ENCODE measurements at regions not wholly inside any gene's neighbourhood (a gene's known extent, or its start where the extent isn't known, plus 50 kb on each side); places are given as distances from the start of the nearest gene placed in this dataset.
"Not testable (repeated sequence)": the region's sequence is repeated elsewhere in the genome, so short reads cannot be mapped to it uniquely, and the experiment has no call there.

DNA sequence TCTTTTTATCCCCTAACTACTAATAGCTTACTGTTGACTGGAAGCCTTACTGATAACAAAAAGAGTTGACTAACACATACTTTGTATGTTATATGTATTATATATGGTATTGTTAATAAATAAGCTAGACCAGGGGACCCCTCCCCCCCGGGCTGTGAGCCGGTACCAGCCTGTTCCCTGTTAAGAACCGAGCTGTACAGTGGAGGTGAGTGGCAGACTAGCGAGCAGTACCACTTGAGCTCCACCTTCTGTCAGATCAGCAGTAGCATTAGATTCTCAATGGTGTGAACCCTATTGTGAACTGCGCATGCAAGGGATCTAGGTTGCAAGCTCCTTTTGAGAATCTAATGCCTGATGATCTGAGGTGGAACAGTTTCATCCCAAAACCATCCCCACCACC is 377.0 kb downstream of the IPMK start:
- Mint-ChIP-seq H3K9me3 (peaks cover 12 to 22% of the 10 kb centered on the region in 2 donors), H3K36me3 (no peaks in the 10 kb centered on the region)

DNA sequence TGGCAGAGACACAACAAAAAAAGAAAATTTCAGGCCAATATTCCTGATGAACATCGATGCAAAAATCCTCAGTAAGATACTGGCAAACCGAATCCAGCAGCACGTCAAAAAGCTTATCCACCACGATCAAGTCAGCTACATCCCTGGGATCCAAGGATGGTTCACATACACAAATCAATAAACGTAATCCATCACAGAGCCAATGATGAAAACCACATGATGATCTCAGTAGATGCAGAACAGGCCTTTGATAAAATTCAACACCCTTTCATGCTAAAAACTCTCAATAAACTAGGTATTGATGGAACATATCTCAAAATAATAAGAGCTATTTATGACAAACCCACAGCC is 382.1 kb downstream of the IPMK start:
- peaks cover 5 to 14% of the 10 kb centered on the region in 2 donors for H3K9me3 Mint-ChIP-seq
- H3K4me1 Mint-ChIP-seq; DNase-seq; H3K9me3 ChIP-seq (ENCODE audit: control insufficient read depth, insufficient read depth, low read length); intact Hi-C loops (cut with micrococcal nuclease); H3K4me3 Mint-ChIP-seq; H3K27me3 ChIP-seq (ENCODE audit: control insufficient read depth, insufficient read depth, low read length); H3K4me3 ChIP-seq (ENCODE audit: low read length); H3K27ac Mint-ChIP-seq; H3K36me3 ChIP-seq (ENCODE audit: control insufficient read depth, insufficient read depth, low read length); H3K36me3 Mint-ChIP-seq; H3K27me3 Mint-ChIP-seq (ENCODE audit: low read depth in 2 of 2); H3K4me1 ChIP-seq (ENCODE audit: control insufficient read depth, insufficient read depth, low read length); ATAC-seq; H3K27ac ChIP-seq (ENCODE audit: low read length): not testable (repeated sequence)
- WGBS (ENCODE audit: insufficient coverage) = 83% methylated on average over 5 of the region's 5 CpGs

More for the DNA sequence above, 377.0 kb downstream of the IPMK start:
- no peak overlapping the region for H3K27ac ChIP-seq (ENCODE audit: low read length)
- H3K27me3 ChIP-seq (ENCODE audit: control insufficient read depth, insufficient read depth, low read length) = no peaks in the 10 kb centered on the region
- H3K9me3 ChIP-seq (ENCODE audit: control insufficient read depth, insufficient read depth, low read length) = no peaks in the 10 kb centered on the region
- DNase-seq = no peak
- no peak overlapping the region for H3K4me3 Mint-ChIP-seq
- H3K4me1 ChIP-seq (ENCODE audit: control insufficient read depth, insufficient read depth, low read length) = no peaks in the 10 kb centered on the region
- intact Hi-C loops (cut with micrococcal nuclease) = no loop called here
- no peaks in the 10 kb centered on the region for H3K27me3 Mint-ChIP-seq (ENCODE audit: low read depth in 2 of 2)
- TF ChIP-seq, protein P1, sequence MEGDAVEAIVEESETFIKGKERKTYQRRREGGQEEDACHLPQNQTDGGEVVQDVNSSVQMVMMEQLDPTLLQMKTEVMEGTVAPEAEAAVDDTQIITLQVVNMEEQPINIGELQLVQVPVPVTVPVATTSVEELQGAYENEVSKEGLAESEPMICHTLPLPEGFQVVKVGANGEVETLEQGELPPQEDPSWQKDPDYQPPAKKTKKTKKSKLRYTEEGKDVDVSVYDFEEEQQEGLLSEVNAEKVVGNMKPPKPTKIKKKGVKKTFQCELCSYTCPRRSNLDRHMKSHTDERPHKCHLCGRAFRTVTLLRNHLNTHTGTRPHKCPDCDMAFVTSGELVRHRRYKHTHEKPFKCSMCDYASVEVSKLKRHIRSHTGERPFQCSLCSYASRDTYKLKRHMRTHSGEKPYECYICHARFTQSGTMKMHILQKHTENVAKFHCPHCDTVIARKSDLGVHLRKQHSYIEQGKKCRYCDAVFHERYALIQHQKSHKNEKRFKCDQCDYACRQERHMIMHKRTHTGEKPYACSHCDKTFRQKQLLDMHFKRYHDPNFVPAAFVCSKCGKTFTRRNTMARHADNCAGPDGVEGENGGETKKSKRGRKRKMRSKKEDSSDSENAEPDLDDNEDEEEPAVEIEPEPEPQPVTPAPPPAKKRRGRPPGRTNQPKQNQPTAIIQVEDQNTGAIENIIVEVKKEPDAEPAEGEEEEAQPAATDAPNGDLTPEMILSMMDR (IDR thresholded peaks at IDR 0.05) = no peak
- no peak overlapping the region for H3K27ac Mint-ChIP-seq
- no peaks in the 10 kb centered on the region for H3K4me1 Mint-ChIP-seq
- no peak for ATAC-seq
- 88% methylated on average over 5 of the region's 5 CpGs for WGBS (ENCODE audit: insufficient coverage)
- H3K4me3 ChIP-seq (ENCODE audit: low read length) = no peak overlapping the region
- H3K36me3 ChIP-seq (ENCODE audit: control insufficient read depth, insufficient read depth, low read length) = no peaks in the 10 kb centered on the region

DNA sequence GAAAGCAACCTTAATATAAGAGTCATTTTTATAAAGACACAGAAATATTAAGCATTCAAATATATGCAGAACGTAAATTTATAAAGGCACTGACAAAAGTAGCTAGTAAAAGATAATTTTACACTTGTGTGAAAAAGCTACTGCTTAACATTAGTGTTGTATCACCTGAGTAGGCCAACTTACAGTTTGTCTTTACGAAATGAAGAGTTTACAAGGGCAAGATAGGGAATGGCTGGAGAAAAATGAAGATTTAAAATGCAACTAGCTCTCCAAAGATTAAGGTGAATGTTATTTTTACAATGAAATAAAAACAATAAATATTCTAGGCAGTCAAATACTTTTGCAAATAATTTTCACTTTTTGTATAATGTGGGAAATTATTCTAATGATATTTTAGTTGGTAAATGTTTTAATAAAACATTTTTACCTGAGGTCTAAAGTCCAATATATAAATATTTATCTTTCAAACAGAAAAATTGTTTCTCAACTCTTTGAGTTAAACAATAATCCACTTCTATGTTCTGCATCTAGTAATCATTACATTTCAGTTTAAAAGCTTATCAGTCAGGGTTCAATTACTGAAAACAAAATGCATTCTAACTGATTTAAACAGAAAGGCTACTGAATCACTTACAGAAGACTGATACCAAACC is 382.6 kb downstream of the IPMK start:
- Mint-ChIP-seq H3K9me3 (peaks cover 5 to 14% of the 10 kb centered on the region in 2 donors), H3K36me3 (no peaks in the 10 kb centered on the region), H3K4me3 (no peak overlapping the region), H3K27ac (no peak overlapping the region), H3K4me1 (no peaks in the 10 kb centered on the region), H3K27me3 (ENCODE audit: low read depth in 2 of 2) (no peaks in the 10 kb centered on the region)
- WGBS (ENCODE audit: insufficient coverage) = 57% methylated on average over 1 of the region's 2 CpGs
- H3K9me3 ChIP-seq (ENCODE audit: control insufficient read depth, insufficient read depth, low read length) = no peaks in the 10 kb centered on the region
- intact Hi-C loops (cut with micrococcal nuclease) = no loop called here
- H3K4me3 ChIP-seq (ENCODE audit: low read length) = no peak overlapping the region
- no peaks in the 10 kb centered on the region for H3K4me1 ChIP-seq (ENCODE audit: control insufficient read depth, insufficient read depth, low read length)
- DNase-seq (no peak), ATAC-seq (no peak)
- TF ChIP-seq, protein P1 (IDR thresholded peaks at IDR 0.05) = no peak
- H3K36me3 ChIP-seq (ENCODE audit: control insufficient read depth, insufficient read depth, low read length) = no peaks in the 10 kb centered on the region
- H3K27ac ChIP-seq (ENCODE audit: low read length) = no peak overlapping the region
- H3K27me3 ChIP-seq (ENCODE audit: control insufficient read depth, insufficient read depth, low read length) = no peaks in the 10 kb centered on the region

DNA sequence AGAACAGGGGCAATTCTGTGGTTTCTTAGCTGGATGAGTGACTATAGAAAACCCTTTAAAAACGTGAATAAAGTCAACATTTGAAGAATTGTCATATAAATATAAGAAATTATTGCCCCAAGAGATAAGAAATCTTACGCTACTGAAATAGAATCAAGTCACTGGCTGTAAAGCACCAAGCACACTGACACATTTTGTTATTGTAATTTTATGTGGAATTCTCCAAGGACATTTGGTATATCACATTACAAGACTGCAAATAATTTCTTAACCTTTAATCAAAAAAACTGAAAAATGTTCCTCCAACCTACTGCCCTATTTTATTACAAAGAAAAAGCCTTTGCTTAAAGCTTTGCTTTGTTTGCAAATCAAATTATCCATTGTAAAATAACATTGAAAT is 383.3 kb downstream of the IPMK start:
- H3K9me3 ChIP-seq (ENCODE audit: control insufficient read depth, insufficient read depth, low read length) = no peaks in the 10 kb centered on the region
- Mint-ChIP-seq H3K27me3 (ENCODE audit: low read depth in 2 of 2) (no peaks in the 10 kb centered on the region), H3K4me3 (no peak overlapping the region), H3K36me3 (no peaks in the 10 kb centered on the region), H3K27ac (no peak overlapping the region), H3K9me3 (peaks cover 5 to 14% of the 10 kb centered on the region in 2 donors), H3K4me1 (no peaks in the 10 kb centered on the region)
- H3K4me1 ChIP-seq (ENCODE audit: control insufficient read depth, insufficient read depth, low read length) = no peaks in the 10 kb centered on the region
- no peak for DNase-seq
- no peaks in the 10 kb centered on the region for H3K36me3 ChIP-seq (ENCODE audit: control insufficient read depth, insufficient read depth, low read length)
- TF ChIP-seq, protein P1 (IDR thresholded peaks at IDR 0.05) = no peak
- H3K27ac ChIP-seq (ENCODE audit: low read length) = no peak overlapping the region
- intact Hi-C loops (cut with micrococcal nuclease) = no loop called here
- no peak overlapping the region for H3K4me3 ChIP-seq (ENCODE audit: low read length)
- no CpG with 5 or more reads among the region's 2 CpGs for WGBS (ENCODE audit: insufficient coverage)
- ATAC-seq = no peak
- no peaks in the 10 kb centered on the region for H3K27me3 ChIP-seq (ENCODE audit: control insufficient read depth, insufficient read depth, low read length)
